Bronchial epithelial cell (primary cell): ENCODE measurements at regions not wholly inside any gene's neighbourhood (a gene's known extent, or its start where the extent isn't known, plus 50 kb on each side); places are given as distances from the start of the nearest gene placed in this dataset.
"Not testable (repeated sequence)": the region's sequence is repeated elsewhere in the genome, so short reads cannot be mapped to it uniquely, and the experiment has no call there.

Experiments used
- DNase-seq: peaks from one replicate; pipeline ENCODE4 v3.0.0-alpha.2; 2010; ENCODE audit warnings: low read depth
- FAIRE-seq: peaks from 2 replicates; lab custom pipeline; 2011; peaks lifted over from hg19 to GRCh38; lab: Jason Lieb, UNC
- H3K27me3 ChIP-seq: 2 replicates; pipeline ENCODE4 v1.5.1; 2011; ENCODE audit warnings: low read length; ENCODE audit not compliant: control insufficient read depth, insufficient read depth
- H3K36me3 ChIP-seq: 2 replicates; pipeline ENCODE4 v1.5.1; 2011; ENCODE audit warnings: low read length; ENCODE audit not compliant: control insufficient read depth, insufficient read depth
- H3K4me3 ChIP-seq: 2 replicates; pipeline ENCODE4 v1.5.1; 2011; ENCODE audit warnings: mild to moderate bottlenecking, low read depth, low read length, control low read depth
- TF ChIP-seq, protein P1 (sequence below): IDR thresholded peaks from 2 replicates; pipeline ENCODE4 v1.5.1; 2011; ENCODE audit warnings: mild to moderate bottlenecking, moderate library complexity, low read length, control low read depth, inconsistent platforms; ENCODE audit not compliant: insufficient read depth, severe bottlenecking

DNA sequence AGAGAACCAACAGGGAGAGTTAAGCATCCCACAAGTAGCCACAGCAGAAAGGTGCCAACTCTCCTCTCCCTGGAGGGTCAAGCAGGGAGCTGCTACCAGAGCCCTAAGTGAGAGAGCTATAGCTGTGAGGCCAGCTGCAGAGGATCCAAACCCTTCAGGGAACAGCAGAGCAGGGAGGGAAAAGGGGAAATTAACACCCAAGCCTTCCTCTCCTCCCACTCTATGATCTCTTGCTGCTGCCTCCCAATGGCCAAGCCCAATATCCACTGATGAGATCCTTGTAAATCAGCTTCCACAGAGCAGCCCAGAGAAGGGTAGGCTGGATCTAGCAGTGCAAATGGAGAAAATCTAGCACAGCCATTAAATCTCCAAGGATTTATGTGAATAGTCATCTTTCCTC, 68.2 kb upstream of the THBS1 start:
- TF ChIP-seq, protein P1, sequence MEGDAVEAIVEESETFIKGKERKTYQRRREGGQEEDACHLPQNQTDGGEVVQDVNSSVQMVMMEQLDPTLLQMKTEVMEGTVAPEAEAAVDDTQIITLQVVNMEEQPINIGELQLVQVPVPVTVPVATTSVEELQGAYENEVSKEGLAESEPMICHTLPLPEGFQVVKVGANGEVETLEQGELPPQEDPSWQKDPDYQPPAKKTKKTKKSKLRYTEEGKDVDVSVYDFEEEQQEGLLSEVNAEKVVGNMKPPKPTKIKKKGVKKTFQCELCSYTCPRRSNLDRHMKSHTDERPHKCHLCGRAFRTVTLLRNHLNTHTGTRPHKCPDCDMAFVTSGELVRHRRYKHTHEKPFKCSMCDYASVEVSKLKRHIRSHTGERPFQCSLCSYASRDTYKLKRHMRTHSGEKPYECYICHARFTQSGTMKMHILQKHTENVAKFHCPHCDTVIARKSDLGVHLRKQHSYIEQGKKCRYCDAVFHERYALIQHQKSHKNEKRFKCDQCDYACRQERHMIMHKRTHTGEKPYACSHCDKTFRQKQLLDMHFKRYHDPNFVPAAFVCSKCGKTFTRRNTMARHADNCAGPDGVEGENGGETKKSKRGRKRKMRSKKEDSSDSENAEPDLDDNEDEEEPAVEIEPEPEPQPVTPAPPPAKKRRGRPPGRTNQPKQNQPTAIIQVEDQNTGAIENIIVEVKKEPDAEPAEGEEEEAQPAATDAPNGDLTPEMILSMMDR, result no peak
- H3K4me3 ChIP-seq, result no peak overlapping the region
- no peaks in the 10 kb centered on the region for H3K27me3 ChIP-seq
- FAIRE-seq (no peak), DNase-seq (no peak)
- H3K36me3 ChIP-seq, result no peaks in the 10 kb centered on the region

DNA sequence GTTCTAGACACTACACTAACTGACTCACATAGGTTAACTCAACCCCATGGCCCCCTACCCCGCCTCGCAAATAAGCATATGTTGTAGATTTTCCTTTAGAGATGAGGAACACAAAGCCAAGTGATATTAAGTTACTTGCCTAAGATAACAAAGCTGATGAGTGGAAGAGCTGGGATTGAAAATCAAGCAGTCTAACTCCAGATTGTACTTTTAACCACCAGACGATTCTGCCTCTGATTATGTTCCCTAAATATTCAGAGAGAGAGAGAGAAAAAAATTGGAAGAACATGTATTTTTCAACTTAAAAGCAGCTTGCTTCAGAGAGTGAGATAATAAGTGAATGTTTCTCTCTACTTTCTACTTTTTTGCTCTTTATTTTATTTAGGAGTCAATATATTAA, 66.9 kb upstream of the THBS1 start:
- Histone ChIP-seq H3K4me3 (no peak overlapping the region), H3K27me3 (no peaks in the 10 kb centered on the region), H3K36me3 (no peaks in the 10 kb centered on the region)
- TF ChIP-seq, protein P1, result no peak
- DNase-seq (no peak), FAIRE-seq (no peak)

DNA sequence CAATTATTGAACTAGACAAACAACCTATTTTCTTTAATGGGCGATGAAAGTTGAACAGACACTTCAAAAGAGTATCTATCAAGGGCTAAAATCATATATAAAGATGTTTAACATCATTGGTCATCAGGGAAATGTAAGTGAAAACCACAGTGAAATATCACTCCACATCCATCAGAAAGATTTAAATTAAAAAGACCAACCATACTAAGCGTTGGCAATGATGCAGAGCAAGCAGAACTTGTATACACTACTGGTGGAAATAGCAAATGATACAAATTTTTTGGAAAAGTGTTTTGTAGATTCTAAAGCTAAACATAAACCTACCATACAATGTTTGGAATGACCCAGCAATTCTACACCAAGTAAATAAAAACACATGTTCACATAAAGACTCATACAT, 65.9 kb upstream of the THBS1 start:
- Histone ChIP-seq H3K4me3 (no peak overlapping the region), H3K36me3 (no peaks in the 10 kb centered on the region), H3K27me3 (no peaks in the 10 kb centered on the region)
- FAIRE-seq (no peak), DNase-seq (no peak)
- TF ChIP-seq, protein P1, result no peak

DNA sequence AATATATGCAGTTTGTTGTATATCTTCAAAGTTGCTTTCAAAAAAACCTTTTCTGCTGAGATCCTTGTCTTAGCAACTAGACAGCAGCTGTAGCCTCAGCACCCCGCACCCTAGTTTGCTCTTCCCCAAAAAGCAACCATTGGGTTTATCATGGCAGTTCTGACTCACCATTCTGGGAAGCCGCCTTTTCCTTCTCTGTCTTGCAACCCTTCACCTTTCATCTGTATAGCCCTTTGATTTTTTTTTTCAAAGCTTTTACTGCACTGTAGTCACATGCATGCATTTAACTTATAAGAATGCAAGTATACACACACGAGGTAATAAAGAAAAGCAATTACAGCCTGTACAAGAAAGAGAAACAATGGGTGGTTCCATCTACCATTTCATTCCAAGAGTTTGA, 65.1 kb upstream of the THBS1 start:
- Histone ChIP-seq H3K36me3 (no peaks in the 10 kb centered on the region), H3K27me3 (no peaks in the 10 kb centered on the region), H3K4me3 (no peak overlapping the region)
- TF ChIP-seq, protein P1, result no peak
- DNase-seq (no peak), FAIRE-seq (no peak)

DNA sequence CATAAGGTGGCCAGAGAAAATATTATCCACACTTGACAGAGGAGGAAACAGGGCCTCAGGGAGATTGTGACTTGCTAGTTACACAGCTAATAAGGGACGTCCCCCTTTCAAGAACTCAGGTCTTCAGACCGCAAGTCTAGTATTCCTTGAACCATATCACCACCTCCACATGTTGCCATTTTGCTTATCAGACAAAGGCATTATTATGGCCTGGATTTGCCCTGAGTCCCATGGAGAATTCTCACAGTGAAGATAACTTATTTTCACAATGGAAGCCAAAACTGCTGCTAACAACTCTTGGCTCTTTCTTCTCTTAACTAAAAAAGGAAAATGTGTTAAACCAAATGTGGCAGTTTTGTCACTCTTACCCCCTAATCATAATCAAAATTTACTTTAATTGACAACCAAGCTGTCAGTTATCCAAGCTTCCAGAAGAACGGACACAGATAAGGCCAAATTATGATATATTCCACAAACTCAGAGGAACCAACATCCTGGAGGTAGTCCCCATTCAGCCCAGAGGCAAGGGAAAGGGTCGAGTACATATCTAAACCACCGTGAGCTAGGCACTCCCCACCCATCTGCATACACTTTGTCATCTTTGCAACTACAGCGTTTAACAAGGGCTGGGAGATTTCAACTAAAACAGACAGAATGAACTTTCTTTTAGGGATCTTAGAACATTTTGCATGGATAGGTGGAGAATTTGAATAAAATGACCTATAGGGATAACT, 63.6 kb upstream of the THBS1 start:
- no peak for DNase-seq

DNA sequence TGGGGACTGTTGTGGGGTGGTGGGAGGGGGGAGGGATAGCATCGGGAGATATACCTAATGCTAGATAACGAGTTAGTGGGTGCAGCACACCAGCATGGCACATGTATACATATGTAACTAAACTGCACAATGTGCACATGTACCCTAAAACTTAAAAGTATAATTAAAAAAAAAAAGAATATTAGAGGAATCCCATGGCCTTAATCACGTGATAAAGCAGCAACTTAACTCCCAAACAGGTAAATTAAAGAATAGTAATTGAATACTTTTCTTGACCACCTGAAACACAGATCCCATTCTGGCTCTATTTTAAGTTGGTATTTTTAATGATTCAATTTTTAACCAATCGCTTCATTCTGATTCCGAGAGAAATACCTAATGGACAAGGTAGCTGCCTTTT, 56.9 kb upstream of the THBS1 start:
- FAIRE-seq, H3K27me3 ChIP-seq, DNase-seq, H3K36me3 ChIP-seq, H3K4me3 ChIP-seq: not testable (repeated sequence)

More for the DNA sequence above, 63.6 kb upstream of the THBS1 start:
- H3K4me3 ChIP-seq, result no peak overlapping the region
- no peak for FAIRE-seq
- H3K36me3 ChIP-seq, result no peaks in the 10 kb centered on the region
- TF ChIP-seq, protein P1, result no peak
- H3K27me3 ChIP-seq, result no peaks in the 10 kb centered on the region
